SK-N-SH (cell line): ENCODE measurements at regions not wholly inside any gene's neighbourhood (a gene's known extent, or its start where the extent isn't known, plus 50 kb on each side); places are given as distances from the start of the nearest gene placed in this dataset.

Source experiments
- CTCF ChIA-PET: fragments of 300-600, 350-600 bp; formaldehyde crosslinking; extraction: SDS; loops from one replicate; lab custom pipeline; 2021; lab: Yijun Ruan, JAX
- POLR2A ChIA-PET: fragments of 350-600 bp; sonication (Branson Sonifier 250); formaldehyde crosslinking; extraction: SDS; loops from one replicate; lab custom pipeline; 2020; ENCODE audit warnings: antibody characterized with exemption, inconsistent platforms; lab: Yijun Ruan, JAX
- DNase-seq: peaks from one replicate; pipeline ENCODE4 v3.0.0; 2012
- H2AFZ ChIP-seq: fragments of 200-600 bp; sonication (generic); 2 replicates; pipeline ENCODE4 v1.8.1; 2016; ENCODE audit warnings: antibody characterized with exemption, mild to moderate bottlenecking, low read depth
- H3F3A ChIP-seq: fragments of 200-600 bp; sonication (generic); replicated peaks from 2 replicates; pipeline ENCODE3; 2016; ENCODE audit warnings: antibody characterized with exemption, mild to moderate bottlenecking; ENCODE audit not compliant: insufficient read depth
- H3K27ac ChIP-seq, 2 experiments: fragments of 200-500 bp in 1 of 2; fragments of 200-600 bp in 1 of 2; sonication (Bioruptor generic) in 1 of 2; sonication (generic), shearing (Covaris generic) in 1 of 2; 2 replicates each; pipeline versions ENCODE4 v1.5.1 to v1.6.1; 2014 to 2016; ENCODE audit warnings: low read depth in 2 of 2, inconsistent platforms in 1 of 2, low read length in 1 of 2, mild to moderate bottlenecking in 1 of 2, mixed read lengths in 1 of 2
- H3K27me3 ChIP-seq: fragments of 200-600 bp; sonication (generic), shearing (Covaris generic); 2 replicates; pipeline ENCODE4 v1.6.1; 2016; ENCODE audit warnings: mixed run types; ENCODE audit not compliant: insufficient read depth
- H3K36me3 ChIP-seq, 2 experiments: fragments of 200-500 bp in 1 of 2; fragments of 200-600 bp in 1 of 2; sonication (Bioruptor generic) in 1 of 2; sonication (generic) in 1 of 2; replicated peaks in 1 of 2; 2 replicates each; pipeline versions ENCODE3 to v1.5.1; 2014 to 2016; ENCODE audit warnings: low read length in 1 of 2, mild to moderate bottlenecking in 1 of 2; ENCODE audit not compliant: insufficient read depth in 2 of 2, control insufficient read depth in 1 of 2
- H3K4me1 ChIP-seq, 2 experiments: fragments of 200-500 bp in 1 of 2; fragments of 200-600 bp in 1 of 2; sonication (Bioruptor generic) in 1 of 2; sonication (generic), shearing (Covaris generic) in 1 of 2; 2 replicates each; pipeline versions ENCODE4 v1.5.1 to v1.6.1; 2014 to 2016; ENCODE audit warnings: low read depth in 1 of 2, low read length in 1 of 2, mixed run types in 1 of 2; ENCODE audit not compliant: insufficient read depth in 2 of 2, control insufficient read depth in 1 of 2
- H3K4me2 ChIP-seq: fragments of 200-600 bp; sonication (generic), shearing (Covaris generic); 2 replicates; pipeline ENCODE4 v1.6.1; 2017; ENCODE audit warnings: mixed run types
- H3K4me3 ChIP-seq, 2 experiments: fragments of 200-500 bp in 1 of 2; fragments of 200-600 bp in 1 of 2; sonication (Bioruptor generic) in 1 of 2; sonication (generic), shearing (Covaris generic) in 1 of 2; 2 replicates each; pipeline versions ENCODE4 v1.5.1 to v1.8.1; 2014 to 2016; ENCODE audit warnings: low read depth in 2 of 2, inconsistent platforms in 1 of 2, low read length in 1 of 2, mild to moderate bottlenecking in 1 of 2, mixed read lengths in 1 of 2, moderate library complexity in 1 of 2
- H3K79me2 ChIP-seq: fragments of 200-600 bp; sonication (generic); 2 replicates; pipeline ENCODE4 v1.8.1; 2017; ENCODE audit warnings: mild to moderate bottlenecking; ENCODE audit not compliant: insufficient read depth
- H3K9ac ChIP-seq: fragments of 200-600 bp; sonication (generic); 2 replicates; pipeline ENCODE4 v1.6.1; 2017; ENCODE audit warnings: mixed run types
- H3K9me2 ChIP-seq: fragments of 200-600 bp; sonication (generic); 2 replicates; pipeline ENCODE4 v1.6.1; 2017; ENCODE audit warnings: mixed run types
- H3K9me3 ChIP-seq: fragments of 200-600 bp; sonication (generic); 2 replicates; pipeline ENCODE4 v1.6.1; 2017; ENCODE audit warnings: mixed run types, mild to moderate bottlenecking, moderate library complexity
- H4K20me1 ChIP-seq: fragments of 200-600 bp; sonication (generic); 2 replicates; pipeline ENCODE4 v1.6.1; 2017; ENCODE audit warnings: mild to moderate bottlenecking, mixed run types; ENCODE audit not compliant: insufficient read depth
- CHD2 ChIP-seq: fragments of 150-350 bp; IDR thresholded peaks from 2 replicates; pipeline ENCODE4 v1.6.1; 2018; ENCODE audit warnings: low read length; ENCODE audit not compliant: partially characterized antibody
- ELF1 ChIP-seq: IDR thresholded peaks from 2 replicates; pipeline ENCODE4 v1.4.0; 2012
- EZH2phosphoT487 ChIP-seq: fragments of 200-600 bp; sonication (generic); IDR thresholded peaks from 2 replicates; pipeline ENCODE4 v1.6.1; 2017; ENCODE audit warnings: low read depth, mixed run types, mild to moderate bottlenecking, antibody characterized with exemption, moderate library complexity, borderline replicate concordance
- MEF2A ChIP-seq: IDR thresholded peaks from 2 replicates; pipeline ENCODE4 v1.4.0; 2012; ENCODE audit warnings: low read depth, borderline replicate concordance
- NFIC ChIP-seq: IDR thresholded peaks from 2 replicates; pipeline ENCODE4 v1.4.0; 2012; ENCODE audit warnings: borderline replicate concordance
- NRF1 ChIP-seq: IDR thresholded peaks from 2 replicates; pipeline ENCODE4 v1.6.1; 2012; ENCODE audit warnings: low read depth, mild to moderate bottlenecking, low read length
- POLR2AphosphoS5 ChIP-seq: IDR thresholded peaks from 2 replicates; pipeline ENCODE4 v1.6.1; 2012; ENCODE audit warnings: low read depth, low read length
- TCF12 ChIP-seq: IDR thresholded peaks from 2 replicates; pipeline ENCODE4 v1.4.0; 2012
- WGBS: methylation state at CpG from one replicate; pipeline ENCODE4 v1.1.6; 2017; ENCODE audit warnings: low lambda C conversion rate; 5-methylcytosine and 5-hydroxymethylcytosine counted together
- TF ChIP-seq, protein P1 (sequence below): IDR thresholded peaks from 2 replicates; pipeline ENCODE4; 2012
- TF ChIP-seq, protein P2 (sequence below): IDR thresholded peaks from 2 replicates; pipeline ENCODE4 v1.6.1; 2012; ENCODE audit warnings: mild to moderate bottlenecking, low read depth, low read length, moderate library complexity
- TF ChIP-seq, protein P3 (sequence below): IDR thresholded peaks from 2 replicates; pipeline ENCODE4 v1.4.0; 2012; ENCODE audit warnings: low read depth

DNA sequence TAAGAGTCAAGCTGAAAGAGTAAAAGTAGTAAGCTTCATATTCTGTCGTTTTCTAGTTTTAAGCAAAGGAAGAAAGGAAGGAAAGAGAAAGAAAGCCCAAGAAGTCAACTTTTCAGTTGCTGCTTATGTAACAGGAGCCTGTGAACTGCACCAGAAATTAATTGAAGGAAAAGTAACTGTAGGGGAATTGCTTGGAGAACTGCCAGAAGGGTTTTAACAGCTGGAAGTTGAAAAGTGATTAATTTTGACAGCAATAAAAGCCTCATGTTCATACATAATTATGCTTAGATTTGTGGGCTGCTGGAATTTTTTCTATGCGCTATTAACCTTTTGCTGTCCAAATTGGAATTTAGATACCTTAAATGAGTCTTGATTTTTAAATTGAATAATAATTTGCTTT lies 255.7 kb downstream of the ENC1 start:
- no peak overlapping the region for H2AFZ ChIP-seq
- H3F3A ChIP-seq: peaks cover 24% of the 10 kb centered on the region
- no peaks in the 10 kb centered on the region for H4K20me1 ChIP-seq
- 83% methylated on average over 2 of the region's 2 CpGs for WGBS
- H3K27me3 ChIP-seq: no peaks in the 10 kb centered on the region
- H3K9ac ChIP-seq: no peak overlapping the region
- ChIA-PET POLR2A (no interaction called here), CTCF (interaction anchor here (1.1 kb wide), 1 partner anchor 255 kb away, joined by 3 read pairs; the partner anchor contains the start of gene ENC1)
- DNase-seq: peak; percentile 7
- H3K79me2 ChIP-seq: no peaks in the 10 kb centered on the region
- H3K4me2 ChIP-seq: no peak overlapping the region
- no peak overlapping the region for H3K4me3 ChIP-seq
- no peaks in the 10 kb centered on the region for H3K36me3 ChIP-seq
- TF ChIP-seq TCF12 (peak; percentile 44; the same call in 1 of the 2 replicates), EZH2phosphoT487 (no peak), CHD2 (no peak)
- TF ChIP-seq, protein P1, sequence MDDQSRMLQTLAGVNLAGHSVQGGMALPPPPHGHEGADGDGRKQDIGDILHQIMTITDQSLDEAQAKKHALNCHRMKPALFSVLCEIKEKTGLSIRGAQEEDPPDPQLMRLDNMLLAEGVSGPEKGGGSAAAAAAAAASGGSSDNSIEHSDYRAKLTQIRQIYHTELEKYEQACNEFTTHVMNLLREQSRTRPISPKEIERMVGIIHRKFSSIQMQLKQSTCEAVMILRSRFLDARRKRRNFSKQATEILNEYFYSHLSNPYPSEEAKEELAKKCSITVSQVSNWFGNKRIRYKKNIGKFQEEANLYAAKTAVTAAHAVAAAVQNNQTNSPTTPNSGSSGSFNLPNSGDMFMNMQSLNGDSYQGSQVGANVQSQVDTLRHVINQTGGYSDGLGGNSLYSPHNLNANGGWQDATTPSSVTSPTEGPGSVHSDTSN: peak; percentile 72
- TF ChIP-seq, protein P2, sequence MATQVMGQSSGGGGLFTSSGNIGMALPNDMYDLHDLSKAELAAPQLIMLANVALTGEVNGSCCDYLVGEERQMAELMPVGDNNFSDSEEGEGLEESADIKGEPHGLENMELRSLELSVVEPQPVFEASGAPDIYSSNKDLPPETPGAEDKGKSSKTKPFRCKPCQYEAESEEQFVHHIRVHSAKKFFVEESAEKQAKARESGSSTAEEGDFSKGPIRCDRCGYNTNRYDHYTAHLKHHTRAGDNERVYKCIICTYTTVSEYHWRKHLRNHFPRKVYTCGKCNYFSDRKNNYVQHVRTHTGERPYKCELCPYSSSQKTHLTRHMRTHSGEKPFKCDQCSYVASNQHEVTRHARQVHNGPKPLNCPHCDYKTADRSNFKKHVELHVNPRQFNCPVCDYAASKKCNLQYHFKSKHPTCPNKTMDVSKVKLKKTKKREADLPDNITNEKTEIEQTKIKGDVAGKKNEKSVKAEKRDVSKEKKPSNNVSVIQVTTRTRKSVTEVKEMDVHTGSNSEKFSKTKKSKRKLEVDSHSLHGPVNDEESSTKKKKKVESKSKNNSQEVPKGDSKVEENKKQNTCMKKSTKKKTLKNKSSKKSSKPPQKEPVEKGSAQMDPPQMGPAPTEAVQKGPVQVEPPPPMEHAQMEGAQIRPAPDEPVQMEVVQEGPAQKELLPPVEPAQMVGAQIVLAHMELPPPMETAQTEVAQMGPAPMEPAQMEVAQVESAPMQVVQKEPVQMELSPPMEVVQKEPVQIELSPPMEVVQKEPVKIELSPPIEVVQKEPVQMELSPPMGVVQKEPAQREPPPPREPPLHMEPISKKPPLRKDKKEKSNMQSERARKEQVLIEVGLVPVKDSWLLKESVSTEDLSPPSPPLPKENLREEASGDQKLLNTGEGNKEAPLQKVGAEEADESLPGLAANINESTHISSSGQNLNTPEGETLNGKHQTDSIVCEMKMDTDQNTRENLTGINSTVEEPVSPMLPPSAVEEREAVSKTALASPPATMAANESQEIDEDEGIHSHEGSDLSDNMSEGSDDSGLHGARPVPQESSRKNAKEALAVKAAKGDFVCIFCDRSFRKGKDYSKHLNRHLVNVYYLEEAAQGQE: no peak
- no peaks in the 10 kb centered on the region for H3K9me2 ChIP-seq
- H3K4me1 ChIP-seq: peaks cover 19 to 42% of the 10 kb centered on the region in 2 experiments; a peak in 3 of 4 replicates
- H3K27ac ChIP-seq: no peak overlapping the region
- no peaks in the 10 kb centered on the region for H3K9me3 ChIP-seq

DNA sequence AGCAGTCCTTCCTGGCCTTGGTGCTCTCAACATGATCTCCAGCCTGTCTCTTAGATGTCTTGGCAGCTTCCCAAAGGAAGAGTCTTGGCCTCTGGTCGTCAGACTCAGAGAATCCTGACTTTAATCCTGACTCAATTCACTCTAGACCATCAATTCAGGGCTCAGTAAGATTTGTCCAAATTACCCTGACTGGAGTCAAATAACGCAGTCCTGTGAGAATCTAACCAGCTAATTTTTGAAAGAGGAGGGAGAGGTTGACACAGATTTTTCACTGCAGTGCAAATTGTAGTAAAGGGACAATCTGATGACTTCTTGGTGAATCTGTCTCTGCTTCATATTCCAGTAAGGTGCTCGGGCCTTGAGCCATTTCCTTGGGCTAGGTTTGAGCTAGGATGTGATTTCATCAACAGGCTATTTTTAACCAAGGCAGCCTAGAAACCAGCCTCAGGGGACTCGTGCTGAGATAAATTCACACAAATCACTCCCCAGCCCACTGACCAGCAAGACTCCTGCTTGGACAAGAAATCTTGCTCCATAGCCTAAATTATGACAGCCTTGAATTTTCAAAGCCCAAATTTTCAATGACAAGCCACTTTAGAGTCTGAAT lies 257.4 kb downstream of the ENC1 start:
- WGBS: 41% methylated on average over 4 of the region's 4 CpGs
- peak; percentile 19 for DNase-seq
- CTCF ChIA-PET: no interaction called here
- H3K4me3 ChIP-seq: no peak overlapping the region
- TF ChIP-seq POLR2AphosphoS5 (no peak), NRF1 (no peak), MEF2A (peak; percentile 50; the same call in 1 of the 2 replicates), ELF1 (no peak), NFIC (peak; percentile 22; the same call in 1 of the 2 replicates), EZH2phosphoT487 (no peak)
- TF ChIP-seq, protein P1: no peak; the same call in 1 of the 2 replicates
- TF ChIP-seq, protein P3, sequence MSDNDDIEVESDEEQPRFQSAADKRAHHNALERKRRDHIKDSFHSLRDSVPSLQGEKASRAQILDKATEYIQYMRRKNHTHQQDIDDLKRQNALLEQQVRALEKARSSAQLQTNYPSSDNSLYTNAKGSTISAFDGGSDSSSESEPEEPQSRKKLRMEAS: no peak
- TF ChIP-seq, all 33 proteins: peak for 2
- Histone ChIP-seq H3K9ac (no peak overlapping the region), H3K9me3 (no peaks in the 10 kb centered on the region), H3K9me2 (no peaks in the 10 kb centered on the region), H3K4me2 (peak overlapping the region; percentile 8), H3K36me3 (no peaks in the 10 kb centered on the region), H3K27me3 (no peaks in the 10 kb centered on the region), H3K79me2 (no peaks in the 10 kb centered on the region), H4K20me1 (no peaks in the 10 kb centered on the region), H3K4me1 (peaks cover 17 to 42% of the 10 kb centered on the region in 2 experiments; a peak in 3 of 4 replicates), H3F3A (peaks cover 24% of the 10 kb centered on the region), H2AFZ (no peak overlapping the region), H3K27ac (peak overlapping the region; percentile 47 to 54)
- POLR2A ChIA-PET: no interaction called here
